ENCODE measurements at regions not wholly inside any gene's neighbourhood (a gene's known extent, or its start where the extent isn't known, plus 50 kb on each side); places are given as distances from the start of the nearest gene placed in this dataset.

GRCh38 chr2:226088366-226088674 is 688.8 kb downstream of the NYAP2 start:
- Mint-ChIP-seq H3K4me1 (ENCODE audit: low read depth) (no peaks in the 10 kb centered on the region), H3K4me3 (no peak overlapping the region), H3K27me3 (no peaks in the 10 kb centered on the region), H3K27ac (no peak overlapping the region), H3K9me3 (peaks cover 2% of the 10 kb centered on the region), H3K36me3 (ENCODE audit: low read depth) (no peaks in the 10 kb centered on the region)
- ChIA-PET POLR2A (no interaction called here), CTCF (no interaction called here)
- Histone ChIP-seq H3K4me3 (ENCODE audit: low read length) (no peak overlapping the region), H3K27me3 (ENCODE audit: control insufficient read depth in 1 of 2, insufficient read depth in 2 of 2, low read length in 2 of 2) (peaks cover 0 to 4% of the 10 kb centered on the region in 2 experiments), H3K4me1 (ENCODE audit: insufficient read depth, low read length) (no peaks in the 10 kb centered on the region), H3K9me3 (ENCODE audit: control insufficient read depth in 1 of 2, insufficient read depth in 1 of 2, low read length in 2 of 2) (no peaks in the 10 kb centered on the region), H3K36me3 (ENCODE audit: insufficient read depth, low read length) (no peaks in the 10 kb centered on the region), H3K27ac (ENCODE audit: low read depth in 1 of 2, low read length in 2 of 2) (no peak overlapping the region)
- TF ChIP-seq CTCF (IDR thresholded peaks at IDR 0.05): no peak
- intact Hi-C loops (cut with DNase I, micrococcal nuclease): no loop called here
- DNase-seq (no peak), ATAC-seq (ENCODE audit: poor library complexity) (no peak)

- TF ChIP-seq CTCF (IDR thresholded peaks at IDR 0.05): no peak
Observed at GRCh38 chr2:226087505-226088365, 688.2 kb downstream of the NYAP2 start.

GRCh38 chr2:226087051-226087450 is 687.5 kb downstream of the NYAP2 start:
- H3K9me3 ChIP-seq (ENCODE audit: control insufficient read depth in 1 of 2, insufficient read depth in 1 of 2, low read length in 2 of 2): no peaks in the 10 kb centered on the region
- no peak for TF ChIP-seq CTCF (IDR thresholded peaks at IDR 0.05)
- H3K9me3 Mint-ChIP-seq: no peaks in the 10 kb centered on the region
- POLR2A ChIA-PET: no interaction called here
- no peaks in the 10 kb centered on the region for H3K4me1 ChIP-seq (ENCODE audit: insufficient read depth, low read length)
- intact Hi-C loops (cut with DNase I, micrococcal nuclease): no loop called here
- no peak overlapping the region for H3K27ac ChIP-seq (ENCODE audit: low read depth in 1 of 2, low read length in 2 of 2)
- H3K4me3 ChIP-seq (ENCODE audit: low read length): no peak overlapping the region
- ATAC-seq (ENCODE audit: poor library complexity) (no peak), DNase-seq (no peak)
- H3K27me3 ChIP-seq (ENCODE audit: control insufficient read depth in 1 of 2, insufficient read depth in 2 of 2, low read length in 2 of 2): peaks cover 0 to 4% of the 10 kb centered on the region in 2 experiments
- CTCF ChIA-PET: no interaction called here
- no peaks in the 10 kb centered on the region for H3K36me3 ChIP-seq (ENCODE audit: insufficient read depth, low read length)
- no peaks in the 10 kb centered on the region for H3K4me1 Mint-ChIP-seq (ENCODE audit: low read depth)
- no peak overlapping the region for H3K4me3 Mint-ChIP-seq
- no peak overlapping the region for H3K27ac Mint-ChIP-seq
- no peaks in the 10 kb centered on the region for H3K36me3 Mint-ChIP-seq (ENCODE audit: low read depth)
- H3K27me3 Mint-ChIP-seq: no peaks in the 10 kb centered on the region

More at GRCh38 chr2:226087505-226088365, 688.2 kb downstream of the NYAP2 start:
- Mint-ChIP-seq H3K4me3 (no peak overlapping the region), H3K27ac (no peak overlapping the region), H3K27me3 (no peaks in the 10 kb centered on the region), H3K4me1 (ENCODE audit: low read depth) (no peaks in the 10 kb centered on the region), H3K36me3 (ENCODE audit: low read depth) (no peaks in the 10 kb centered on the region), H3K9me3 (no peaks in the 10 kb centered on the region)
- no peak for DNase-seq
- no peaks in the 10 kb centered on the region for H3K36me3 ChIP-seq (ENCODE audit: insufficient read depth, low read length)
- H3K4me1 ChIP-seq (ENCODE audit: insufficient read depth, low read length): no peaks in the 10 kb centered on the region
- no peak for ATAC-seq (ENCODE audit: poor library complexity)
- intact Hi-C loops (cut with DNase I, micrococcal nuclease): no loop called here
- CTCF ChIA-PET: no interaction called here
- H3K4me3 ChIP-seq (ENCODE audit: low read length): no peak overlapping the region
- POLR2A ChIA-PET: no interaction called here
- H3K27ac ChIP-seq (ENCODE audit: low read depth in 1 of 2, low read length in 2 of 2): no peak overlapping the region
- H3K9me3 ChIP-seq (ENCODE audit: control insufficient read depth in 1 of 2, insufficient read depth in 1 of 2, low read length in 2 of 2): no peaks in the 10 kb centered on the region
- H3K27me3 ChIP-seq (ENCODE audit: control insufficient read depth in 1 of 2, insufficient read depth in 2 of 2, low read length in 2 of 2): peaks cover 0 to 4% of the 10 kb centered on the region in 2 experiments
